T-cell (primary cell): ENCODE measurements at regions not wholly inside any gene's neighbourhood (a gene's known extent, or its start where the extent isn't known, plus 50 kb on each side); places are given as distances from the start of the nearest gene placed in this dataset.

ENCODE experiments used
- ATAC-seq, 4 experiments: fragments of 200-7000 bp in 3 of 4; fragments of 150-1000 bp in 1 of 4; cut with Tn5 transposase; replicated peaks in 1 of 4; 1 replicate in 3 of 4; 2 replicates in 1 of 4; pipeline ENCODE4 v1.10.0; 2021; ENCODE audit warnings: moderate library complexity in 3 of 4, mild to moderate bottlenecking in 2 of 4, moderate number of reproducible peaks in 1 of 4
- CTCF ChIA-PET, 2 donors: fragments of 300-600 bp; sonication (Branson Sonifier 250); formaldehyde crosslinking; loops; one replicate each; lab custom pipeline; 2022; ENCODE audit warnings: antibody characterized with exemption in 2 of 2; lab: Charles Lee
- POLR2A ChIA-PET, 2 donors: fragments of 300-600 bp; sonication (Branson Sonifier 250); formaldehyde crosslinking; loops; one replicate each; lab custom pipeline; 2022; ENCODE audit warnings: antibody characterized with exemption in 2 of 2; lab: Charles Lee
- DNase-seq, 35 experiments: peaks; one replicate each; pipeline versions ENCODE4 v3.0.0 to v3.0.0-alpha.2; 2013 to 2023
- H3K27ac ChIP-seq: one replicate; pipeline ENCODE4 v1.5.1; 2013; ENCODE audit warnings: low read length
- H3K27me3 ChIP-seq, 2 experiments: replicated peaks in 1 of 2; 1 replicate in 1 of 2; 2 replicates in 1 of 2; pipeline versions ENCODE4 v1.6.1 to v1.7.0; 2013; ENCODE audit warnings: low read length in 1 of 2, mixed read lengths in 1 of 2; ENCODE audit not compliant: control insufficient read depth in 2 of 2, insufficient read depth in 2 of 2; ENCODE audit errors: extremely low read depth in 1 of 2
- H3K36me3 ChIP-seq, 2 donors: 1 replicate in 1 of 2; 2 replicates in 1 of 2; pipeline versions ENCODE4 v1.6.1 to v1.7.0; 2013; ENCODE audit warnings: low read length in 1 of 2; ENCODE audit not compliant: control insufficient read depth in 2 of 2, insufficient read depth in 1 of 2; ENCODE audit errors: extremely low read depth in 1 of 2
- H3K4me1 ChIP-seq, 2 experiments: 1 replicate in 1 of 2; 2 replicates in 1 of 2; pipeline versions ENCODE4 v1.6.1 to v1.7.0; 2013; ENCODE audit warnings: low read length in 2 of 2, mixed read lengths in 1 of 2; ENCODE audit not compliant: insufficient read depth in 2 of 2, control insufficient read depth in 1 of 2; ENCODE audit errors: extremely low read depth in 1 of 2
- H3K4me3 ChIP-seq, 2 donors: 1 replicate in 1 of 2; 2 replicates in 1 of 2; pipeline versions ENCODE4 v1.5.1 to v1.7.0; 2013; ENCODE audit warnings: mild to moderate bottlenecking in 2 of 2, low read length in 1 of 2, moderate library complexity in 1 of 2; ENCODE audit not compliant: control insufficient read depth in 1 of 2; ENCODE audit errors: extremely low read depth in 1 of 2
- H3K9me3 ChIP-seq: 2 replicates; pipeline ENCODE4 v1.7.0; 2013
- H3K27ac Mint-ChIP-seq, 2 donors: one replicate each; pipeline ENCODE4 v1.8.0; 2020 to 2021; ENCODE audit warnings: mild to moderate bottlenecking in 2 of 2, mixed read lengths in 2 of 2
- H3K27me3 Mint-ChIP-seq, 2 donors: one replicate each; pipeline ENCODE4 v1.8.0; 2021 to 2022; ENCODE audit warnings: mixed read lengths in 2 of 2
- H3K36me3 Mint-ChIP-seq: one replicate; pipeline ENCODE4 v1.8.0; 2021; ENCODE audit warnings: mixed read lengths
- H3K4me1 Mint-ChIP-seq, 3 donors: one replicate each; pipeline ENCODE4 v1.8.0; 2020 to 2022; ENCODE audit warnings: mixed read lengths in 3 of 3, mild to moderate bottlenecking in 1 of 3
- H3K4me3 Mint-ChIP-seq, 3 donors: one replicate each; pipeline ENCODE4 v1.8.0; 2020 to 2022; ENCODE audit warnings: mild to moderate bottlenecking in 3 of 3, mixed read lengths in 3 of 3, moderate library complexity in 3 of 3
- H3K9me3 Mint-ChIP-seq, 3 donors: one replicate each; pipeline ENCODE4 v1.8.0; 2020 to 2022; ENCODE audit warnings: mixed read lengths in 3 of 3
- WGBS: methylation state at CpG from one replicate; pipeline ENCODE4 v1.1.5; 2013; ENCODE audit warnings: missing lambda C conversion rate; ENCODE audit not compliant: insufficient coverage; 5-methylcytosine and 5-hydroxymethylcytosine counted together

GRCh38 chr14:27372771-27373170 lies 774.9 kb upstream of the NOVA1 start:
- no peak overlapping the region for H3K27ac ChIP-seq
- Mint-ChIP-seq H3K4me1 (no peaks in the 10 kb centered on the region), H3K4me3 (no peak overlapping the region), H3K36me3 (no peaks in the 10 kb centered on the region), H3K27me3 (no peaks in the 10 kb centered on the region), H3K27ac (no peak overlapping the region), H3K9me3 (peaks cover 11 to 27% (median 25%) of the 10 kb centered on the region in 3 donors)
- POLR2A ChIA-PET, result no interaction called here
- no peak overlapping the region for H3K4me3 ChIP-seq
- CTCF ChIA-PET, result interaction anchor here in 1 of 2 donors (0.6 kb wide), 1 partner anchor 736 kb away, joined by 3 read pairs; no protein-coding TSS in a partner anchor
- H3K4me1 ChIP-seq, result no peaks in the 10 kb centered on the region
- no peaks in the 10 kb centered on the region for H3K9me3 ChIP-seq
- DNase-seq (no peak), ATAC-seq (no peak)
- H3K36me3 ChIP-seq, result no peaks in the 10 kb centered on the region
- no peaks in the 10 kb centered on the region for H3K27me3 ChIP-seq

DNA sequence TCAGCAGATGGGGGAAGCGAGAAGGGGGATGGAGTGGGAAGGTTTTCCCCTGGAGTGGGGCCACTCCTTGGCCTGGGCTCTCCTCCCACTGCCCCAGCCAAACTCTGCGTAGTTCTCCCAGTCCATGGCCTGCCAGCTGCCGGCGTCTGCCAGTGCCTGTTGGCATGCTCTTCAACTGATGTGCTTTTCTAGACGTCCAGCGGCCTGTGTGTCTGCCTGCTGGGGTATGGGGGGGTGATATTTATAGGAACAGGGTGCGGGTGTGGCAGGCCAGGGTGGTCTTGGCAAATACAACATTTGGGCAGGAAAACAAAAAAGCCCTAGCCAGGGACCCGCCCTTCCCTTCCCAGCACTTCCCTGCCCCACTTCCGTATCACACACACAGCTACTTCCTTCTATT lies 786.3 kb upstream of the NOVA1 start:
- 63% methylated on average over 1 of the region's 9 CpGs for WGBS

DNA sequence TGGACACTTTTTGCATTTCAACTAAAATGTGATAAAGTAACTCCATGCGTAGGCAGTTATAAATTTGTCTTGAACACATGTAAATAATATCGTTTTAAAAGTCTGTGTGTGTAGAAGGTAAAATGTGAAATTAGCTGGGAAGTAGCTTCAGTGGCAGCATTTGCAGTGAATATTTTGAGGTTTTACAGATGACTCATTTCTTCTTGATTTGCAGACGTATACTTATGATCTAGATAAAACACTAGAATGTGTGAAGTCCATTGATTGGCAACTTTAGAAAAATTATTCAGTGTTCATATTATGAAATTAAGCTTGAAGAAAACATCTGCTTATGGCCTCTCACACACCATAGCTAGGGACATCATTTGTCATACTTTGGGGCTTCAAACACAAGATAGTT lies 788.6 kb upstream of the NOVA1 start:
- H3K9me3 Mint-ChIP-seq, result peaks cover 4 to 16% (median 4%) of the 10 kb centered on the region in 3 donors
- Histone ChIP-seq H3K4me3 (no peak overlapping the region), H3K27me3 (no peaks in the 10 kb centered on the region), H3K27ac (no peak overlapping the region), H3K36me3 (no peaks in the 10 kb centered on the region), H3K9me3 (no peaks in the 10 kb centered on the region), H3K4me1 (no peaks in the 10 kb centered on the region)
- WGBS, result 81% methylated on average over 2 of the region's 3 CpGs
- no peak for ATAC-seq
- no peaks in the 10 kb centered on the region for H3K27me3 Mint-ChIP-seq
- POLR2A ChIA-PET, result no interaction called here
- H3K27ac Mint-ChIP-seq, result no peak overlapping the region
- DNase-seq, result no peak
- CTCF ChIA-PET, result no interaction called here
- no peaks in the 10 kb centered on the region for H3K4me1 Mint-ChIP-seq
- H3K4me3 Mint-ChIP-seq, result no peak overlapping the region
- H3K36me3 Mint-ChIP-seq, result no peaks in the 10 kb centered on the region

More for the DNA sequence above, 786.3 kb upstream of the NOVA1 start:
- H3K27me3 Mint-ChIP-seq, result no peaks in the 10 kb centered on the region
- ATAC-seq, result no peak
- no peaks in the 10 kb centered on the region for H3K4me1 Mint-ChIP-seq
- no peaks in the 10 kb centered on the region for H3K36me3 ChIP-seq
- ChIA-PET POLR2A (no interaction called here), CTCF (interaction anchor here in 1 of 2 donors (0.6 kb wide), 1 partner anchor 482 kb away, joined by 5 read pairs; no protein-coding TSS in a partner anchor)
- no peaks in the 10 kb centered on the region for H3K36me3 Mint-ChIP-seq
- H3K27me3 ChIP-seq, result no peaks in the 10 kb centered on the region
- no peak overlapping the region for H3K4me3 Mint-ChIP-seq
- peaks cover 14 to 17% (median 17%) of the 10 kb centered on the region in 3 donors for H3K9me3 Mint-ChIP-seq
- no peaks in the 10 kb centered on the region for H3K4me1 ChIP-seq
- no peak for DNase-seq
- H3K27ac Mint-ChIP-seq, result no peak overlapping the region
- no peak overlapping the region for H3K4me3 ChIP-seq
- H3K27ac ChIP-seq, result no peak overlapping the region
- H3K9me3 ChIP-seq, result no peaks in the 10 kb centered on the region

DNA sequence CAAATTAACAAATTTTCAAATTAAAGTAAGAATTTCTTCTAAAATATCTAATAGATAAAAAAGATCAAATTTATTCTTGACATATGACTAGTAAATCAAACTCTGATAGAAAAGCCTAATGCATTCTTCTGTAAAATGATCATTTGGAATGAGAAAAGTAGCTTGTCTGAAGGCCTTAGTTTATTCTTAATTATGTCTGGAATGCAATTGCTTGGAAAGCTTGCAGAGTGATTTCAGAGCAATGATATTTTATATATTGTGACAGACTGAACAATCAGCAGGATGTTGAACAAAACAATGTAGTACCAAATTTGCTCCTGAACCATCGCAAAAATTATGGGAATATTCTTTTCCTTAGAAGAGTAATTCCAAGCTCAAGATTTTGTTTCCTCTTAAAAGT lies 789.6 kb upstream of the NOVA1 start:
- Histone ChIP-seq H3K36me3 (no peaks in the 10 kb centered on the region), H3K27ac (no peak overlapping the region), H3K4me1 (no peaks in the 10 kb centered on the region), H3K9me3 (no peaks in the 10 kb centered on the region), H3K27me3 (no peaks in the 10 kb centered on the region), H3K4me3 (no peak overlapping the region)
- ATAC-seq, result no peak
- Mint-ChIP-seq H3K27me3 (no peaks in the 10 kb centered on the region), H3K9me3 (peaks cover 7 to 16% (median 11%) of the 10 kb centered on the region in 3 donors), H3K4me1 (no peaks in the 10 kb centered on the region), H3K36me3 (no peaks in the 10 kb centered on the region), H3K4me3 (no peak overlapping the region), H3K27ac (no peak overlapping the region)
- 100% methylated on average over 1 of the region's 1 CpG for WGBS
- no peak for DNase-seq
- POLR2A ChIA-PET, result no interaction called here
- CTCF ChIA-PET, result no interaction called here

DNA sequence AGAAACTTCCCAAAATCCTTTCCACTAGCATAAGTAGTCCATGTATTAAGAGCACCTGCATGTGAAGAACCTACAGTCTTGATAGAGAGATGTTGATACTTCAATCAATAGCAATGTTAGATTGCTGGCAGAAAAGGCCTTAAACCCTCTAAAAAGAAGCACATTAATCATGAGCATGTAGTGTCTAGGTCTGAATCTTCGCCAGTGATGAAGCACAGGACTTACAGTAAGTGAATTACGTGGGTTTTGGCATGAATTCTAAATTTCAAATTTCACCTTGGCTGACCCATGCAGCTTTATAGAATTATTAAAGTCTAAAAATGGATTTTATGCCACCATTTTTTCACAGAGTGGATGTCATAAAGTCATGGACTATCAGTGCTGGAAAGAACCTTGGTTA lies 791.6 kb upstream of the NOVA1 start:
- H3K36me3 Mint-ChIP-seq, result no peaks in the 10 kb centered on the region
- Histone ChIP-seq H3K27ac (no peak overlapping the region), H3K9me3 (no peaks in the 10 kb centered on the region), H3K4me1 (no peaks in the 10 kb centered on the region), H3K36me3 (no peaks in the 10 kb centered on the region), H3K4me3 (no peak overlapping the region), H3K27me3 (no peaks in the 10 kb centered on the region)
- no peaks in the 10 kb centered on the region for H3K4me1 Mint-ChIP-seq
- CTCF ChIA-PET, result no interaction called here
- ATAC-seq (no peak), DNase-seq (no peak)
- no peak overlapping the region for H3K4me3 Mint-ChIP-seq
- H3K27me3 Mint-ChIP-seq, result no peaks in the 10 kb centered on the region
- no CpG with 5 or more reads among the region's 2 CpGs for WGBS
- POLR2A ChIA-PET, result no interaction called here
- H3K27ac Mint-ChIP-seq, result no peak overlapping the region
- peaks cover 12 to 24% (median 22%) of the 10 kb centered on the region in 3 donors for H3K9me3 Mint-ChIP-seq

DNA sequence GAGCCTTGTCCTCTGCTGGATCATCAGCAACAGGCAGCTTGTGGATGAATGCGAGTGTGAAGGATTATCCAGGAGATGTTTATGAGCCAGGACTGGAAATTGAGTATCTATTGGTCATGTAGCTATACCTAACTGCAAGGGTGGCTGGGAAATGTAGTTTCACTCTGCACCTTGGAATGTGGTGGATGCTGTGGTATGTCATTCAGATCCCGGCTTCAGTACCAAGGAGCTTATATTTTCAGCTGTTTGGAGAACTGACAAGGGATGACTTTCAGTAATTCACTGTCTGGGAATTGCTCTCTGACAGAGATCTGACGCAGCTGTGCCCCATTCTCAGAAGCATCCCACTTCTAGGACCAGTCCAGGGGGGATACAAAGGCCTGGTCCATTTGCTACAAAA lies 792.3 kb upstream of the NOVA1 start:
- ChIA-PET POLR2A (no interaction called here), CTCF (no interaction called here)
- no peaks in the 10 kb centered on the region for H3K9me3 ChIP-seq
- H3K27ac ChIP-seq, result no peak overlapping the region
- H3K4me3 ChIP-seq, result no peak overlapping the region
- H3K4me3 Mint-ChIP-seq, result no peak overlapping the region
- no peaks in the 10 kb centered on the region for H3K4me1 ChIP-seq
- no peaks in the 10 kb centered on the region for H3K36me3 ChIP-seq
- H3K27me3 ChIP-seq, result no peaks in the 10 kb centered on the region
- DNase-seq, result no peak
- H3K27ac Mint-ChIP-seq, result no peak overlapping the region
- H3K36me3 Mint-ChIP-seq, result no peaks in the 10 kb centered on the region
- WGBS, result 81% methylated on average over 2 of the region's 3 CpGs
- ATAC-seq, result no peak
- no peaks in the 10 kb centered on the region for H3K27me3 Mint-ChIP-seq
- no peaks in the 10 kb centered on the region for H3K4me1 Mint-ChIP-seq
- H3K9me3 Mint-ChIP-seq, result peaks cover 16 to 26% (median 24%) of the 10 kb centered on the region in 3 donors

DNA sequence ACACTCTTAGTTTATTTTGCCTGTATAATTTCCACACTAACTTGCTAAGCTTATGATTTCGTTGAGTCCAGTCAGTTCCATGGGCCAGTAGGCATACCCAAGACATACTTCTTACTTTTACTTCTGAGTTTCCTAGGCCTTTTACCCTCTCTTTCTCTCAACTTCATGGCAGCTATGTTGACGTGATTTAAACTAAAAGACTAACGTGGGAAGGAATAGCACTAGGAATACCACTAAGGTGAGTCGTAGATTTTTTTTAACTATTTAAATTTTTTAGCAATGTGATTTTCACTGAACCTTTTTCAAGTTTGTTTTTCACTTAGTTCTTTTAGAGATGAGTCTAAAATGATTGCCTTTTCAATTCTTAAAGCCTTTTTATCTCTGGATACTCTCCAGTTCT lies 793.5 kb upstream of the NOVA1 start:
- no peaks in the 10 kb centered on the region for H3K36me3 Mint-ChIP-seq
- H3K4me3 Mint-ChIP-seq, result no peak overlapping the region
- no peak for ATAC-seq
- no peaks in the 10 kb centered on the region for H3K27me3 Mint-ChIP-seq
- peaks cover 16 to 26% (median 24%) of the 10 kb centered on the region in 3 donors for H3K9me3 Mint-ChIP-seq
- no peaks in the 10 kb centered on the region for H3K4me1 Mint-ChIP-seq
- Histone ChIP-seq H3K4me3 (no peak overlapping the region), H3K4me1 (no peaks in the 10 kb centered on the region), H3K27me3 (no peaks in the 10 kb centered on the region), H3K36me3 (no peaks in the 10 kb centered on the region), H3K27ac (no peak overlapping the region), H3K9me3 (no peaks in the 10 kb centered on the region)
- CTCF ChIA-PET, result no interaction called here
- no peak overlapping the region for H3K27ac Mint-ChIP-seq
- POLR2A ChIA-PET, result no interaction called here
- DNase-seq, result no peak
- WGBS, result 29% methylated on average over 1 of the region's 4 CpGs
